Ishikawa (cell line): ENCODE measurements at regions not wholly inside any gene's neighbourhood (a gene's known extent, or its start where the extent isn't known, plus 50 kb on each side); places are given as distances from the start of the nearest gene placed in this dataset.

Experiments used
- CEBPB ChIP-seq: IDR thresholded peaks from 2 replicates; pipeline ENCODE4 v1.6.1; 2012
- CREB1 ChIP-seq: IDR thresholded peaks from 2 replicates; pipeline ENCODE4 v1.6.1; 2012; ENCODE audit warnings: low read depth
- EGR1 ChIP-seq: IDR thresholded peaks from 2 replicates; pipeline ENCODE4 v1.6.1; 2012
- EP300 ChIP-seq: IDR thresholded peaks from 2 replicates; pipeline ENCODE4 v1.6.1; 2012; ENCODE audit warnings: borderline replicate concordance
- FOXM1 ChIP-seq: IDR thresholded peaks from 2 replicates; pipeline ENCODE4 v1.6.1; 2012; ENCODE audit warnings: low read depth, borderline replicate concordance
- MAX ChIP-seq: IDR thresholded peaks from 2 replicates; pipeline ENCODE4 v1.6.1; 2012
- NFIC ChIP-seq: IDR thresholded peaks from 2 replicates; pipeline ENCODE4 v1.6.1; 2012
- RAD21 ChIP-seq: IDR thresholded peaks from 2 replicates; pipeline ENCODE4 v1.6.1; 2012; ENCODE audit warnings: low read depth
- REST ChIP-seq: IDR thresholded peaks from 2 replicates; pipeline ENCODE4 v1.6.1; 2012; ENCODE audit warnings: low read depth, mild to moderate bottlenecking
- TAF1 ChIP-seq: IDR thresholded peaks from 2 replicates; pipeline ENCODE4 v1.6.1; 2012; ENCODE audit warnings: low read depth, mild to moderate bottlenecking
- TCF12 ChIP-seq: IDR thresholded peaks from 2 replicates; pipeline ENCODE4 v1.6.1; 2012; ENCODE audit warnings: low read depth
- TEAD4 ChIP-seq: IDR thresholded peaks from 2 replicates; pipeline ENCODE4 v1.6.1; 2012
- USF1 ChIP-seq: IDR thresholded peaks from 2 replicates; pipeline ENCODE4 v1.6.1; 2012
- YY1 ChIP-seq: IDR thresholded peaks from 2 replicates; pipeline ENCODE4 v1.6.1; 2012; ENCODE audit warnings: low read depth
- ZBTB7A ChIP-seq: IDR thresholded peaks from 2 replicates; pipeline ENCODE4 v1.6.1; 2012; ENCODE audit warnings: low read depth

- TF ChIP-seq ZBTB7A (no peak), EGR1 (no peak), TAF1 (no peak), RAD21 (no peak), FOXM1 (no peak), CEBPB (no peak), CREB1 (no peak)
Measured at GRCh38 chr3:153619268-153619667, 457.2 kb downstream of the RAP2B start.

- TF ChIP-seq ZBTB7A (no peak), MAX (no peak), TCF12 (no peak), EP300 (no peak), USF1 (no peak), YY1 (no peak), TEAD4 (no peak), NFIC (no peak), REST (no peak), EGR1 (no peak), CEBPB (no peak), FOXM1 (no peak), RAD21 (no peak), TAF1 (no peak), CREB1 (no peak)
Measured at GRCh38 chr3:153621953-153622352, 459.9 kb downstream of the RAP2B start.

- TF ChIP-seq TEAD4 (no peak), USF1 (no peak), CEBPB (no peak), YY1 (no peak), TAF1 (no peak), MAX (no peak), FOXM1 (no peak), ZBTB7A (no peak), EP300 (no peak), NFIC (no peak), EGR1 (no peak), TCF12 (no peak), RAD21 (no peak), REST (no peak), CREB1 (no peak)
Measured at GRCh38 chr3:153623834-153624233, 461.8 kb downstream of the RAP2B start.

GRCh38 chr3:153624310-153625030 is 462.4 kb downstream of the RAP2B start:
- TF ChIP-seq YY1 (no peak), NFIC (no peak), MAX (no peak), REST (no peak), EGR1 (no peak), TEAD4 (no peak), ZBTB7A (no peak), CEBPB (no peak), RAD21 (no peak), EP300 (no peak), TCF12 (no peak), TAF1 (no peak), FOXM1 (no peak), USF1 (no peak), CREB1 (no peak)
